IMR-90 (cell line): ENCODE measurements at regions not wholly inside any gene's neighbourhood (a gene's known extent, or its start where the extent isn't known, plus 50 kb on each side); places are given as distances from the start of the nearest gene placed in this dataset.

Experiments used
- ATAC-seq: fragments of 200-7000 bp; cut with Tn5 transposase; 2 replicates; pipeline ENCODE4 v1.9.1; 2020; ENCODE audit warnings: low read depth, mild to moderate bottlenecking, moderate library complexity
- BruUV-seq: library from RNA; stranded (reverse); fragments of 400-500 nt; replicated peaks from 2 replicates; lab custom pipeline; 2021; lab: Mats Ljungman, UMichigan
- CTCF ChIA-PET: fragments of 300-600 bp; formaldehyde crosslinking; extraction: SDS; loops from one replicate; lab custom pipeline; 2021; ENCODE audit warnings: antibody characterized with exemption; lab: Yijun Ruan, JAX
- POLR2A ChIA-PET: fragments of 300-600 bp; sonication (Branson Sonifier 250); formaldehyde crosslinking; loops from one replicate; lab custom pipeline; 2022; ENCODE audit warnings: antibody characterized with exemption; ENCODE audit not compliant: unreplicated experiment; lab: Charles Lee
- DNase-seq: peaks from one replicate; pipeline ENCODE4 v3.0.0; 2013
- H2AFZ ChIP-seq: replicated peaks from 2 replicates; pipeline ENCODE3; 2013; ENCODE audit warnings: low read length, mild to moderate bottlenecking; ENCODE audit not compliant: poor library complexity
- H2AK5ac ChIP-seq: 2 replicates; pipeline ENCODE4 v1.6.1; 2013; ENCODE audit warnings: low read depth, low read length, inconsistent platforms
- H2AK9ac ChIP-seq: replicated peaks from 2 replicates; pipeline ENCODE3; 2013; ENCODE audit warnings: mild to moderate bottlenecking, low read depth, low read length, moderate library complexity; ENCODE audit not compliant: poor library complexity
- H2BK120ac ChIP-seq: 2 replicates; pipeline ENCODE4 v1.6.1; 2013; ENCODE audit warnings: low read depth, low read length, inconsistent platforms
- H2BK15ac ChIP-seq: 3 replicates; pipeline ENCODE4 v1.6.1; 2013; ENCODE audit warnings: low read depth, low read length, inconsistent platforms
- H2BK20ac ChIP-seq: 2 replicates; pipeline ENCODE4 v1.6.1; 2013; ENCODE audit warnings: low read depth, mild to moderate bottlenecking, inconsistent platforms, low read length, moderate library complexity
- H2BK5ac ChIP-seq: 2 replicates; pipeline ENCODE4 v1.6.1; 2013; ENCODE audit warnings: mild to moderate bottlenecking, low read depth, low read length, inconsistent platforms; ENCODE audit not compliant: poor library complexity, severe bottlenecking
- H3K14ac ChIP-seq: replicated peaks from 2 replicates; pipeline ENCODE4 v1.6.1; 2013; ENCODE audit warnings: low read depth, low read length, inconsistent platforms
- H3K18ac ChIP-seq: 2 replicates; pipeline ENCODE4 v1.6.1; 2013; ENCODE audit warnings: low read depth, low read length, control low read depth
- H3K23ac ChIP-seq: 2 replicates; pipeline ENCODE4 v1.6.1; 2013; ENCODE audit warnings: low read depth, low read length, inconsistent platforms
- H3K27ac ChIP-seq: 2 replicates; pipeline ENCODE4 v1.5.1; 2013; ENCODE audit warnings: mild to moderate bottlenecking, control low read depth, low read length; ENCODE audit not compliant: insufficient read depth
- H3K27me3 ChIP-seq: 2 replicates; pipeline ENCODE4 v1.6.1; 2013; ENCODE audit warnings: low read length; ENCODE audit not compliant: control insufficient read depth, insufficient read depth
- H3K36me3 ChIP-seq: 2 replicates; pipeline ENCODE4 v1.6.1; 2013; ENCODE audit warnings: low read length, mixed read lengths; ENCODE audit not compliant: control insufficient read depth, insufficient read depth
- H3K4ac ChIP-seq: 2 replicates; pipeline ENCODE4 v1.6.1; 2013; ENCODE audit warnings: low read depth, low read length, inconsistent platforms
- H3K4me1 ChIP-seq: 2 replicates; pipeline ENCODE4 v1.6.1; 2013; ENCODE audit warnings: low read length, mixed read lengths; ENCODE audit not compliant: control insufficient read depth, insufficient read depth
- H3K4me2 ChIP-seq: 2 replicates; pipeline ENCODE4 v1.6.1; 2013; ENCODE audit warnings: low read depth, mild to moderate bottlenecking, control low read depth, low read length, moderate library complexity
- H3K4me3 ChIP-seq: 2 replicates; pipeline ENCODE4 v1.5.1; 2013; ENCODE audit warnings: low read depth, mild to moderate bottlenecking, control low read depth, low read length, moderate library complexity; ENCODE audit not compliant: insufficient read depth
- H3K56ac ChIP-seq: 2 replicates; pipeline ENCODE4 v1.6.1; 2013; ENCODE audit warnings: low read length, inconsistent platforms; ENCODE audit not compliant: insufficient read depth; ENCODE audit errors: extremely low read depth
- H3K79me1 ChIP-seq, 2 experiments: 2 replicates each; pipeline ENCODE4 v1.6.1; 2013; ENCODE audit warnings: low read length in 2 of 2, inconsistent platforms in 1 of 2, low read depth in 1 of 2
- H3K9ac ChIP-seq: 2 replicates; pipeline ENCODE4 v1.6.1; 2013; ENCODE audit warnings: low read depth, low read length, control low read depth
- H3K9me1 ChIP-seq: 2 replicates; pipeline ENCODE4 v1.6.1; 2013; ENCODE audit warnings: low read length, inconsistent platforms; ENCODE audit not compliant: insufficient read depth
- H3K9me3 ChIP-seq: 2 replicates; pipeline ENCODE4 v1.6.1; 2013; ENCODE audit warnings: low read length; ENCODE audit not compliant: control insufficient read depth, insufficient read depth
- H4K20me1 ChIP-seq: 2 replicates; pipeline ENCODE4 v1.6.1; 2013; ENCODE audit warnings: low read length, inconsistent platforms; ENCODE audit not compliant: insufficient read depth
- H4K5ac ChIP-seq: 2 replicates; pipeline ENCODE4 v1.6.1; 2013; ENCODE audit warnings: mild to moderate bottlenecking, low read depth, low read length, control low read depth
- H4K8ac ChIP-seq, 2 experiments: 2 replicates each; pipeline ENCODE4 v1.6.1; 2013; ENCODE audit warnings: low read depth in 2 of 2, low read length in 2 of 2, control low read depth in 1 of 2, inconsistent platforms in 1 of 2
- H4K91ac ChIP-seq: 2 replicates; pipeline ENCODE4 v1.6.1; 2013; ENCODE audit warnings: low read depth, low read length, inconsistent platforms; ENCODE audit not compliant: insufficient read depth
- BHLHE40 ChIP-seq: fragments of 150-350 bp; IDR thresholded peaks from 2 replicates; pipeline ENCODE4 v1.6.1; 2016; ENCODE audit warnings: mild to moderate bottlenecking, low read depth, low read length
- CTCF ChIP-seq: conservative IDR thresholded peaks from 2 replicates; pipeline ENCODE4 v1.5.1; 2012; ENCODE audit warnings: mild to moderate bottlenecking, low read depth, low read length, improper control_type of control experiment
- MAFK ChIP-seq: IDR thresholded peaks from 2 replicates; pipeline ENCODE4 v1.6.1; 2012; ENCODE audit warnings: low read depth, low read length, improper control_type of control experiment
- RAD21 ChIP-seq: IDR thresholded peaks from 2 replicates; pipeline ENCODE4 v1.6.1; 2012; ENCODE audit warnings: low read length, improper control_type of control experiment
- SMC3 ChIP-seq: fragments of 150-350 bp; IDR thresholded peaks from 2 replicates; pipeline ENCODE4 v1.6.1; 2016; ENCODE audit warnings: low read depth, mild to moderate bottlenecking, antibody characterized with exemption, low read length, moderate library complexity
- WGBS, 2 experiments: methylation state at CpG; one replicate each; pipeline versions ENCODE4 v1.1.5 to v1.1.7; 2013; ENCODE audit warnings: missing lambda C conversion rate in 2 of 2; ENCODE audit not compliant: insufficient read length in 1 of 2; ENCODE audit errors: extremely low coverage in 2 of 2; 5-methylcytosine and 5-hydroxymethylcytosine counted together
- dilution Hi-C: fragments of 300-500 bp; cut with HindIII; formaldehyde crosslinking; loops from one replicate; pipeline ENCODE4 v1.14.3; 2018; ENCODE audit warnings: low sequenced_read_pairs; ENCODE audit not compliant: unreplicated experiment
- in situ Hi-C: fragments of 300-500 bp; cut with MboI; formaldehyde crosslinking; loops from 3 replicates; pipeline ENCODE4 v1.14.3; 2019; ENCODE audit warnings: low sequenced_read_pairs, inconsistent platforms, mixed read lengths
- intact Hi-C: fragments of 100-400 bp; cut with micrococcal nuclease; formaldehyde crosslinking; loops from 2 replicates; pipeline ENCODE4 v1.10.0; 2022

GRCh38 chr16:87203060-87203656 lies 114.0 kb downstream of the C16orf95 start:
- ATAC-seq (peak; percentile 66), DNase-seq (peak; percentile 77)
- peak overlapping the region; percentile 49; the same call in 1 of the 2 replicates for H3K18ac ChIP-seq
- peak overlapping the region; percentile 39 for H3K14ac ChIP-seq
- H2BK15ac ChIP-seq = peak overlapping the region; percentile 39; the same call in 2 of the 3 replicates
- peak overlapping the region; percentile 88 for H2BK20ac ChIP-seq
- TF ChIP-seq RAD21 = peak; percentile 65
- TF ChIP-seq SMC3 = peak; percentile 66
- TF ChIP-seq MAFK = peak; percentile 34; the same call in 1 of the 2 replicates
- no peak for TF ChIP-seq BHLHE40
- peak; percentile 83 for TF ChIP-seq CTCF
- H3K4me2 ChIP-seq = peak overlapping the region; percentile 73
- H2AFZ ChIP-seq = peak overlapping the region; percentile 73
- in situ Hi-C loops (no loop called here), intact Hi-C loops (loop anchor here (1.0 to 2.0 kb wide), 2 partner anchors 75 to 638 kb away; no protein-coding TSS in a partner anchor), dilution Hi-C loops (no loop called here)
- H4K20me1 ChIP-seq = no peaks in the 10 kb centered on the region
- ChIA-PET POLR2A (no interaction called here), CTCF (interaction anchor here (1.1 kb wide), 1 partner anchor 10 kb away, joined by 3 read pairs; no protein-coding TSS in a partner anchor)
- H2AK9ac ChIP-seq = peak overlapping the region; percentile 25
- H3K4ac ChIP-seq = peak overlapping the region; percentile 78
- peak overlapping the region; percentile 74 for H2BK5ac ChIP-seq
- 4% methylated on average over 5 of the region's 11 CpGs; no CpG with 5 or more reads in 1 of the 2 experiments for WGBS, 2 experiments
- no peak overlapping the region for H3K9ac ChIP-seq
- 0 out of 2 replicates have a peak overlapping the region, but pooled peaks have one; percentile 2 for H2AK5ac ChIP-seq
- no peak overlapping the region for H3K4me3 ChIP-seq
- H3K27ac ChIP-seq = peak overlapping the region; percentile 27
- peaks cover 27% of the 10 kb centered on the region for H3K9me1 ChIP-seq
- peak overlapping the region in 1 of 2 experiments; percentile 67; a peak in 3 of 4 replicates for H4K8ac ChIP-seq
- H3K79me1 ChIP-seq = peaks cover 0 to 3% of the 10 kb centered on the region in 2 experiments; a peak in 1 of 4 replicates
- H3K36me3 ChIP-seq = no peaks in the 10 kb centered on the region
- BruUV-seq = no TSS peak
- peak overlapping the region; percentile 55 for H3K23ac ChIP-seq
- no peaks in the 10 kb centered on the region for H3K27me3 ChIP-seq
- H3K4me1 ChIP-seq = peaks cover 28% of the 10 kb centered on the region
- peak overlapping the region; percentile 61 for H4K5ac ChIP-seq
- no peaks in the 10 kb centered on the region for H3K9me3 ChIP-seq
- peak overlapping the region; percentile 94 for H2BK120ac ChIP-seq
- peak overlapping the region; percentile 51 for H4K91ac ChIP-seq
- 0 out of 2 replicates have a peak overlapping the region, but pooled peaks have one; percentile 1 for H3K56ac ChIP-seq
